GM23338 (cell line): ENCODE measurements at regions not wholly inside any gene's neighbourhood (a gene's known extent, or its start where the extent isn't known, plus 50 kb on each side); places are given as distances from the start of the nearest gene placed in this dataset.

ENCODE experiments used
- ATAC-seq: fragments of 200-7000 bp; cut with Tn5 transposase; 3 replicates; pipeline ENCODE4 v1.9.1; 2020
- DNase-seq: peaks from one replicate; pipeline ENCODE4 v3.0.0-alpha.2; 2015; ENCODE audit warnings: low spot score
- H2AFZ ChIP-seq: fragments of 200-600 bp; sonication (generic); 2 replicates; pipeline ENCODE4 v1.8.0; 2016; ENCODE audit warnings: antibody characterized with exemption, mild to moderate bottlenecking, moderate library complexity
- H3F3A ChIP-seq: fragments of 200-600 bp; sonication (generic); replicated peaks from 2 replicates; pipeline ENCODE4 v1.8.0; 2017; ENCODE audit warnings: antibody characterized with exemption, mixed run types, low read depth
- H3K27ac ChIP-seq: fragments of 200-600 bp; sonication (generic); 2 replicates; pipeline ENCODE4 v1.6.1; 2016; ENCODE audit warnings: low read depth
- H3K27me3 ChIP-seq: fragments of 200-600 bp; sonication (generic); 2 replicates; pipeline ENCODE4 v1.8.0; 2016; ENCODE audit warnings: mild to moderate bottlenecking, mixed run types, moderate library complexity; ENCODE audit not compliant: insufficient read depth
- H3K36me3 ChIP-seq: fragments of 200-600 bp; sonication (generic); 2 replicates; pipeline ENCODE4 v1.8.0; 2016; ENCODE audit warnings: mild to moderate bottlenecking; ENCODE audit not compliant: insufficient read depth
- H3K4me1 ChIP-seq: fragments of 200-600 bp; sonication (generic); 2 replicates; pipeline ENCODE4 v1.8.0; 2016; ENCODE audit warnings: mild to moderate bottlenecking, moderate library complexity; ENCODE audit not compliant: insufficient read depth
- H3K4me2 ChIP-seq: fragments of 200-600 bp; sonication (generic); 2 replicates; pipeline ENCODE4 v1.7.1; 2017; ENCODE audit warnings: mixed run types
- H3K4me3 ChIP-seq: fragments of 200-600 bp; sonication (generic); 2 replicates; pipeline ENCODE4 v1.6.1; 2016; ENCODE audit warnings: mixed run types
- H3K79me2 ChIP-seq: fragments of 200-600 bp; sonication (generic); replicated peaks from 2 replicates; pipeline ENCODE4 v1.8.0; 2017; ENCODE audit warnings: mild to moderate bottlenecking; ENCODE audit not compliant: insufficient read depth
- H3K9me2 ChIP-seq: fragments of 200-600 bp; sonication (generic); 2 replicates; pipeline ENCODE4 v1.8.0; 2017; ENCODE audit not compliant: insufficient read depth
- H4K20me1 ChIP-seq: fragments of 200-600 bp; sonication (generic); replicated peaks from 2 replicates; pipeline ENCODE4 v1.8.0; 2017; ENCODE audit warnings: mild to moderate bottlenecking; ENCODE audit not compliant: insufficient read depth
- H3K27ac Mint-ChIP-seq: 2 replicates; pipeline ENCODE4 v1.8.0; 2020; ENCODE audit warnings: inconsistent platforms, mild to moderate bottlenecking, moderate library complexity, mixed read lengths
- H3K27me3 Mint-ChIP-seq: 3 replicates; pipeline ENCODE4 v1.8.0; 2022; ENCODE audit warnings: low read depth, mild to moderate bottlenecking, moderate library complexity, mixed read lengths, inconsistent platforms; ENCODE audit not compliant: insufficient read depth, poor library complexity
- H3K36me3 Mint-ChIP-seq: 3 replicates; pipeline ENCODE4 v1.8.0; 2021; ENCODE audit warnings: low read depth, mild to moderate bottlenecking, inconsistent platforms, moderate library complexity, mixed read lengths
- H3K4me1 Mint-ChIP-seq: 3 replicates; pipeline ENCODE4 v1.8.0; 2020; ENCODE audit warnings: mild to moderate bottlenecking, inconsistent platforms, mixed read lengths
- H3K4me3 Mint-ChIP-seq: 3 replicates; pipeline ENCODE4 v1.8.0; 2021; ENCODE audit warnings: moderate library complexity, mild to moderate bottlenecking, inconsistent platforms, mixed read lengths
- H3K9me3 Mint-ChIP-seq: 3 replicates; pipeline ENCODE4 v1.8.0; 2020; ENCODE audit warnings: moderate library complexity, mild to moderate bottlenecking, inconsistent platforms, mixed read lengths
- CREB1 ChIP-seq: fragments of 250-450 bp; sonication (Bioruptor Pico); IDR thresholded peaks from 2 replicates; pipeline ENCODE4 v1.5.0; 2020; ENCODE audit warnings: low read depth, mild to moderate bottlenecking, moderate library complexity
- CTCF ChIP-seq, 2 experiments: fragments of 200-600 bp in 1 of 2; sonication (generic) in 1 of 2; conservative IDR thresholded peaks; 2 replicates each; pipeline versions ENCODE4 v1.5.1 to v1.6.1; 2016 to 2017; ENCODE audit warnings: antibody characterized with exemption in 2 of 2, low read depth in 2 of 2, mild to moderate bottlenecking in 2 of 2, moderate library complexity in 1 of 2
- ETS1 ChIP-seq: IDR thresholded peaks from 2 replicates; pipeline ENCODE4 v1.6.1; 2016; ENCODE audit warnings: antibody characterized with exemption
- EZH2 ChIP-seq: fragments of 200-600 bp; sonication (generic); IDR thresholded peaks from one replicate; pipeline ENCODE4 v1.8.0; 2017; ENCODE audit warnings: antibody characterized with exemption, mild to moderate bottlenecking, low read depth; ENCODE audit not compliant: unreplicated experiment
- EZH2phosphoT487 ChIP-seq: fragments of 200-600 bp; sonication (generic); IDR thresholded peaks from one replicate; pipeline ENCODE4 v1.8.1; 2018; ENCODE audit warnings: antibody characterized with exemption; ENCODE audit not compliant: unreplicated experiment
- JUNB ChIP-seq: IDR thresholded peaks from one replicate; pipeline ENCODE4 v1.6.1; 2016; ENCODE audit warnings: antibody characterized with exemption; ENCODE audit not compliant: unreplicated experiment
- REST ChIP-seq: IDR thresholded peaks from one replicate; pipeline ENCODE4 v1.6.1; 2018; ENCODE audit warnings: antibody characterized with exemption; ENCODE audit not compliant: unreplicated experiment
- ZNF114 ChIP-seq: fragments of 250-450 bp; sonication (Bioruptor Pico); IDR thresholded peaks from 2 replicates; pipeline ENCODE4 v1.5.0; 2020; ENCODE audit warnings: mild to moderate bottlenecking, moderate library complexity
- ZNF331 ChIP-seq: fragments of 250-450 bp; sonication (Bioruptor Pico); IDR thresholded peaks from 2 replicates; pipeline ENCODE4 v1.5.0; 2020; ENCODE audit warnings: low read depth, mild to moderate bottlenecking, moderate library complexity
- ZNF462 ChIP-seq: fragments of 250-450 bp; sonication (Bioruptor Pico); IDR thresholded peaks from 2 replicates; pipeline ENCODE4 v1.5.0; 2020; ENCODE audit warnings: mild to moderate bottlenecking, moderate library complexity

GRCh38 chr10:92753865-92754264, 64.1 kb downstream of the HHEX start:
- Histone ChIP-seq H3K36me3 (no peaks in the 10 kb centered on the region), H4K20me1 (no peaks in the 10 kb centered on the region), H3K9me2 (no peaks in the 10 kb centered on the region), H3K27me3 (no peaks in the 10 kb centered on the region), H3K4me1 (peaks cover 11% of the 10 kb centered on the region; the same call in 1 of the 2 replicates), H3K4me3 (no peak overlapping the region), H3K27ac (no peak overlapping the region), H3F3A (no peaks in the 10 kb centered on the region), H2AFZ (no peak overlapping the region), H3K4me2 (no peak overlapping the region), H3K79me2 (no peaks in the 10 kb centered on the region)
- Mint-ChIP-seq H3K4me3 (no peak overlapping the region), H3K36me3 (no peaks in the 10 kb centered on the region), H3K27ac (no peak overlapping the region), H3K9me3 (no peaks in the 10 kb centered on the region), H3K27me3 (peaks cover 3% of the 10 kb centered on the region), H3K4me1 (peaks cover 17% of the 10 kb centered on the region)
- ATAC-seq (no peak), DNase-seq (no peak)
- TF ChIP-seq ZNF114: no peak
- no peak for TF ChIP-seq EZH2
- no peak for TF ChIP-seq CTCF (conservative IDR thresholded peaks at IDR 0.05; ENCODE audit: low read depth in 2 of 2)
- TF ChIP-seq ETS1: no peak
- TF ChIP-seq JUNB: no peak
- TF ChIP-seq EZH2phosphoT487: no peak

- Histone ChIP-seq H3K79me2 (no peaks in the 10 kb centered on the region), H3K9me2 (no peaks in the 10 kb centered on the region), H3K36me3 (no peaks in the 10 kb centered on the region), H3K27me3 (no peaks in the 10 kb centered on the region), H2AFZ (no peak overlapping the region; the same call in 1 of the 2 replicates), H3K4me2 (no peak overlapping the region), H3F3A (no peaks in the 10 kb centered on the region), H4K20me1 (no peaks in the 10 kb centered on the region), H3K27ac (no peak overlapping the region), H3K4me3 (no peak overlapping the region), H3K4me1 (peaks cover 11% of the 10 kb centered on the region; the same call in 1 of the 2 replicates)
- no peak for ATAC-seq
- no peak overlapping the region for H3K27ac Mint-ChIP-seq
- H3K27me3 Mint-ChIP-seq: peaks cover 3% of the 10 kb centered on the region
- H3K36me3 Mint-ChIP-seq: no peaks in the 10 kb centered on the region
- no peak for DNase-seq
- no peaks in the 10 kb centered on the region for H3K9me3 Mint-ChIP-seq
- H3K4me3 Mint-ChIP-seq: no peak overlapping the region
- H3K4me1 Mint-ChIP-seq: peaks cover 17% of the 10 kb centered on the region
- TF ChIP-seq ZNF331 (CRISPR knock-in tag) (no peak), ZNF462 (CRISPR knock-in tag) (no peak), CREB1 (CRISPR knock-in tag) (no peak), REST (no peak), EZH2phosphoT487 (no peak), EZH2 (no peak)
These were observed 66.0 kb downstream of the HHEX start for GRCh38 chr10:92755725-92756124.
